ENCODE measurements at regions not wholly inside any gene's neighbourhood (a gene's known extent, or its start where the extent isn't known, plus 50 kb on each side); places are given as distances from the start of the nearest gene placed in this dataset.

DNA sequence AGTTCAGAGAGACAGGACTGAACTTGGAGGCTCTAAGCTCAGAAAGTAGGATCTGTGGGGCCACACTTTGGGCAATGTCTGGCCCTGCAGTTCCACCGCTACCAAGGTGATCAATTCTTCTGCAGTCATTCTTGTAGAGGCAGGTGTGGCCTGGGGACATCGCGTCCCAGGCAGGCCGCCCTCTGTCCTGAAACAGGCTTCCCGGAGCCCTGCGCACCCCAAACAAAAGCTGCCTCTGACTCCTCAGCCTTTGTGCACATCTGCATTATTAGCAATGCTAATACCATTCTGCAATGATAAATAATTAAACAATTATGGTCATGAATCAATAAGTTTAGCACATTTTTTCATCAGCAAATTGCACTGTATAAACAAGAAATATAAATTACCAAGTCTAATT, 160.2 kb downstream of the URI1 start:
- H3K27ac ChIP-seq (ENCODE audit: extremely low read depth, low read depth, low read length), result no peak overlapping the region
- no peak overlapping the region for H3K4me3 ChIP-seq (ENCODE audit: low read depth, low read length)
- H3K4me1 ChIP-seq (ENCODE audit: control insufficient read depth, insufficient read depth, low read length), result no peaks in the 10 kb centered on the region
- H3K9me3 ChIP-seq (ENCODE audit: control insufficient read depth, insufficient read depth, low read depth, low read length), result no peaks in the 10 kb centered on the region
- no peaks in the 10 kb centered on the region for H3K36me3 ChIP-seq (ENCODE audit: control insufficient read depth in 2 of 2, insufficient read depth in 1 of 2, low read length in 2 of 2)
- ChIA-PET CTCF (interaction anchor here (0.7 to 1.6 kb wide), 4 partner anchors 17 to 355 kb away, joined by 3 to 6 read pairs (median 3); no protein-coding TSS in a partner anchor), POLR2A (interaction anchor here (0.5 kb wide), 1 partner anchor 206 kb away, joined by 3 read pairs; no protein-coding TSS in a partner anchor)
- TF ChIP-seq, protein P1, sequence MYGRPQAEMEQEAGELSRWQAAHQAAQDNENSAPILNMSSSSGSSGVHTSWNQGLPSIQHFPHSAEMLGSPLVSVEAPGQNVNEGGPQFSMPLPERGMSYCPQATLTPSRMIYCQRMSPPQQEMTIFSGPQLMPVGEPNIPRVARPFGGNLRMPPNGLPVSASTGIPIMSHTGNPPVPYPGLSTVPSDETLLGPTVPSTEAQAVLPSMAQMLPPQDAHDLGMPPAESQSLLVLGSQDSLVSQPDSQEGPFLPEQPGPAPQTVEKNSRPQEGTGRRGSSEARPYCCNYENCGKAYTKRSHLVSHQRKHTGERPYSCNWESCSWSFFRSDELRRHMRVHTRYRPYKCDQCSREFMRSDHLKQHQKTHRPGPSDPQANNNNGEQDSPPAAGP (tag by site-specific recombination; IDR thresholded peaks at IDR 0.05), result no peak
- TF ChIP-seq ZNF585B (tag by site-specific recombination; IDR thresholded peaks at IDR 0.05) (no peak), ZNF211 (tag by site-specific recombination; IDR thresholded peaks at IDR 0.05; ENCODE audit: low read depth) (no peak), ZNF121 (tag by site-specific recombination; IDR thresholded peaks at IDR 0.05) (no peak), OSR2 (tag by site-specific recombination; IDR thresholded peaks at IDR 0.05) (no peak), ZNF404 (tag by site-specific recombination; IDR thresholded peaks at IDR 0.05) (no peak), ZNF24 (tag by site-specific recombination; IDR thresholded peaks at IDR 0.05) (no peak), REPIN1 (tag by site-specific recombination; IDR thresholded peaks at IDR 0.05; ENCODE audit: low read depth) (no peak), ZNF501 (tag by site-specific recombination; IDR thresholded peaks at IDR 0.05) (no peak)
- TF ChIP-seq, protein P2, sequence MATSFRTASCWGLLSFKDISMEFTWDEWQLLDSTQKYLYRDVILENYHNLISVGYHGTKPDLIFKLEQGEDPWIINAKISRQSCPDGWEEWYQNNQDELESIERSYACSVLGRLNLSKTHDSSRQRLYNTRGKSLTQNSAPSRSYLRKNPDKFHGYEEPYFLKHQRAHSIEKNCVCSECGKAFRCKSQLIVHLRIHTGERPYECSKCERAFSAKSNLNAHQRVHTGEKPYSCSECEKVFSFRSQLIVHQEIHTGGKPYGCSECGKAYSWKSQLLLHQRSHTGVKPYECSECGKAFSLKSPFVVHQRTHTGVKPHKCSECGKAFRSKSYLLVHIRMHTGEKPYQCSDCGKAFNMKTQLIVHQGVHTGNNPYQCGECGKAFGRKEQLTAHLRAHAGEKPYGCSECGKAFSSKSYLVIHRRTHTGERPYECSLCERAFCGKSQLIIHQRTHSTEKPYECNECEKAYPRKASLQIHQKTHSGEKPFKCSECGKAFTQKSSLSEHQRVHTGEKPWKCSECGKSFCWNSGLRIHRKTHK (tag by site-specific recombination; IDR thresholded peaks at IDR 0.05), result no peak

DNA sequence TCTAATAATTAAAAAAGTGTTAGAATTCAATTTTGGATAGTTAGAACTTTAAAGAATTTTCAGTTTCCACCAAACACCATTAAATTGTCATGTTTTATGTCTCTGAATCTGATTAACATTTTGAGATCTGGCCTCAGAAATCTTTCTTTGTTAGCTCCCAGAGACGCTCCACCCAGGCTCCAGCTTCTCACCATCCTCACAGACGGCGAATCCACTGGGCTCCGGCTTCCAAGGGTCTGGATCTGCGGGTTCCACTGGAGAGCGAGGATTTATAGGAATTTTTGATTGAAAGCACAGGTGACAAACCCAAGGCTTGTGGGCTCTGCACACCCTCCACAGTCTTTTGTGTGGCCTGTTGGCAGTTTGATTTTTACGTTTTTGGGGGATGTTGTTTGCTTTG, 160.6 kb downstream of the URI1 start:
- no peaks in the 10 kb centered on the region for H3K9me3 ChIP-seq (ENCODE audit: control insufficient read depth, insufficient read depth, low read depth, low read length)
- no peak overlapping the region for H3K4me3 ChIP-seq (ENCODE audit: low read depth, low read length)
- no peaks in the 10 kb centered on the region for H3K36me3 ChIP-seq (ENCODE audit: control insufficient read depth in 2 of 2, insufficient read depth in 1 of 2, low read length in 2 of 2)
- H3K27ac ChIP-seq (ENCODE audit: extremely low read depth, low read depth, low read length), result no peak overlapping the region
- ChIA-PET CTCF (interaction anchor here (0.7 to 1.6 kb wide), 4 partner anchors 17 to 355 kb away, joined by 3 to 6 read pairs (median 3); no protein-coding TSS in a partner anchor), POLR2A (no interaction called here)
- H3K4me1 ChIP-seq (ENCODE audit: control insufficient read depth, insufficient read depth, low read length), result no peaks in the 10 kb centered on the region
- no peak for TF ChIP-seq ZNF544 (tag by site-specific recombination; IDR thresholded peaks at IDR 0.05)
- no peak for TF ChIP-seq ZNF514 (tag by site-specific recombination; IDR thresholded peaks at IDR 0.05)
- no peak for TF ChIP-seq ZNF2 (tag by site-specific recombination; IDR thresholded peaks at IDR 0.05)
- TF ChIP-seq, protein P3, sequence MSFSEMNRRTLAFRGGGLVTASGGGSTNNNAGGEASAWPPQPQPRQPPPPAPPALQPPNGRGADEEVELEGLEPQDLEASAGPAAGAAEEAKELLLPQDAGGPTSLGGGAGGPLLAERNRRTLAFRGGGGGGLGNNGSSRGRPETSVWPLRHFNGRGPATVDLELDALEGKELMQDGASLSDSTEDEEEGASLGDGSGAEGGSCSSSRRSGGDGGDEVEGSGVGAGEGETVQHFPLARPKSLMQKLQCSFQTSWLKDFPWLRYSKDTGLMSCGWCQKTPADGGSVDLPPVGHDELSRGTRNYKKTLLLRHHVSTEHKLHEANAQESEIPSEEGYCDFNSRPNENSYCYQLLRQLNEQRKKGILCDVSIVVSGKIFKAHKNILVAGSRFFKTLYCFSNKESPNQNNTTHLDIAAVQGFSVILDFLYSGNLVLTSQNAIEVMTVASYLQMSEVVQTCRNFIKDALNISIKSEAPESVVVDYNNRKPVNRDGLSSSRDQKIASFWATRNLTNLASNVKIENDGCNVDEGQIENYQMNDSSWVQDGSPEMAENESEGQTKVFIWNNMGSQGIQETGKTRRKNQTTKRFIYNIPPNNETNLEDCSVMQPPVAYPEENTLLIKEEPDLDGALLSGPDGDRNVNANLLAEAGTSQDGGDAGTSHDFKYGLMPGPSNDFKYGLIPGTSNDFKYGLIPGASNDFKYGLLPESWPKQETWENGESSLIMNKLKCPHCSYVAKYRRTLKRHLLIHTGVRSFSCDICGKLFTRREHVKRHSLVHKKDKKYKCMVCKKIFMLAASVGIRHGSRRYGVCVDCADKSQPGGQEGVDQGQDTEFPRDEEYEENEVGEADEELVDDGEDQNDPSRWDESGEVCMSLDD (tag by site-specific recombination; IDR thresholded peaks at IDR 0.05), result no peak
- TF ChIP-seq, protein P4, sequence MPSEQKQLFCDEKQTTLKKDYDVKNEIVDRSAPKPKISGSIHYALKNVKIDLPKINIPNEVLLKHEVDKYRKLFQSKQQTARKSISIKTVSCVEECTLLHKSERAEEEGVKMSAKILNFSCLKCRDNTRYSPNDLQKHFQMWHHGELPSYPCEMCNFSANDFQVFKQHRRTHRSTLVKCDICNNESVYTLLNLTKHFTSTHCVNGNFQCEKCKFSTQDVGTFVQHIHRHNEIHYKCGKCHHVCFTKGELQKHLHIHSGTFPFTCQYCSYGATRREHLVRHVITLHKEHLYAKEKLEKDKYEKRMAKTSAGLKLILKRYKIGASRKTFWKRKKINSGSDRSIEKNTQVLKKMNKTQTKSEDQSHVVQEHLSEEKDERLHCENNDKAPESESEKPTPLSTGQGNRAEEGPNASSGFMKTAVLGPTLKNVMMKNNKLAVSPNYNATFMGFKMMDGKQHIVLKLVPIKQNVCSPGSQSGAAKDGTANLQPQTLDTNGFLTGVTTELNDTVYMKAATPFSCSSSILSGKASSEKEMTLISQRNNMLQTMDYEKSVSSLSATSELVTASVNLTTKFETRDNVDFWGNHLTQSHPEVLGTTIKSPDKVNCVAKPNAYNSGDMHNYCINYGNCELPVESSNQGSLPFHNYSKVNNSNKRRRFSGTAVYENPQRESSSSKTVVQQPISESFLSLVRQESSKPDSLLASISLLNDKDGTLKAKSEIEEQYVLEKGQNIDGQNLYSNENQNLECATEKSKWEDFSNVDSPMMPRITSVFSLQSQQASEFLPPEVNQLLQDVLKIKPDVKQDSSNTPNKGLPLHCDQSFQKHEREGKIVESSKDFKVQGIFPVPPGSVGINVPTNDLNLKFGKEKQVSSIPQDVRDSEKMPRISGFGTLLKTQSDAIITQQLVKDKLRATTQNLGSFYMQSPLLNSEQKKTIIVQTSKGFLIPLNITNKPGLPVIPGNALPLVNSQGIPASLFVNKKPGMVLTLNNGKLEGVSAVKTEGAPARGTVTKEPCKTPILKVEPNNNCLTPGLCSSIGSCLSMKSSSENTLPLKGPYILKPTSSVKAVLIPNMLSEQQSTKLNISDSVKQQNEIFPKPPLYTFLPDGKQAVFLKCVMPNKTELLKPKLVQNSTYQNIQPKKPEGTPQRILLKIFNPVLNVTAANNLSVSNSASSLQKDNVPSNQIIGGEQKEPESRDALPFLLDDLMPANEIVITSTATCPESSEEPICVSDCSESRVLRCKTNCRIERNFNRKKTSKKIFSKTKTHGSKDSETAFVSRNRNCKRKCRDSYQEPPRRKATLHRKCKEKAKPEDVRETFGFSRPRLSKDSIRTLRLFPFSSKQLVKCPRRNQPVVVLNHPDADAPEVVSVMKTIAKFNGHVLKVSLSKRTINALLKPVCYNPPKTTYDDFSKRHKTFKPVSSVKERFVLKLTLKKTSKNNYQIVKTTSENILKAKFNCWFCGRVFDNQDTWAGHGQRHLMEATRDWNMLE (tag by site-specific recombination; conservative IDR thresholded peaks at IDR 0.05; ENCODE audit: low read depth), result no peak
- TF ChIP-seq, protein P1 (tag by site-specific recombination; IDR thresholded peaks at IDR 0.05), result no peak
- TF ChIP-seq ZSCAN23 (tag by site-specific recombination; IDR thresholded peaks at IDR 0.05), result no peak
- TF ChIP-seq ZNF341 (tag by site-specific recombination; IDR thresholded peaks at IDR 0.05; ENCODE audit: low read depth), result no peak
- TF ChIP-seq, protein P5, sequence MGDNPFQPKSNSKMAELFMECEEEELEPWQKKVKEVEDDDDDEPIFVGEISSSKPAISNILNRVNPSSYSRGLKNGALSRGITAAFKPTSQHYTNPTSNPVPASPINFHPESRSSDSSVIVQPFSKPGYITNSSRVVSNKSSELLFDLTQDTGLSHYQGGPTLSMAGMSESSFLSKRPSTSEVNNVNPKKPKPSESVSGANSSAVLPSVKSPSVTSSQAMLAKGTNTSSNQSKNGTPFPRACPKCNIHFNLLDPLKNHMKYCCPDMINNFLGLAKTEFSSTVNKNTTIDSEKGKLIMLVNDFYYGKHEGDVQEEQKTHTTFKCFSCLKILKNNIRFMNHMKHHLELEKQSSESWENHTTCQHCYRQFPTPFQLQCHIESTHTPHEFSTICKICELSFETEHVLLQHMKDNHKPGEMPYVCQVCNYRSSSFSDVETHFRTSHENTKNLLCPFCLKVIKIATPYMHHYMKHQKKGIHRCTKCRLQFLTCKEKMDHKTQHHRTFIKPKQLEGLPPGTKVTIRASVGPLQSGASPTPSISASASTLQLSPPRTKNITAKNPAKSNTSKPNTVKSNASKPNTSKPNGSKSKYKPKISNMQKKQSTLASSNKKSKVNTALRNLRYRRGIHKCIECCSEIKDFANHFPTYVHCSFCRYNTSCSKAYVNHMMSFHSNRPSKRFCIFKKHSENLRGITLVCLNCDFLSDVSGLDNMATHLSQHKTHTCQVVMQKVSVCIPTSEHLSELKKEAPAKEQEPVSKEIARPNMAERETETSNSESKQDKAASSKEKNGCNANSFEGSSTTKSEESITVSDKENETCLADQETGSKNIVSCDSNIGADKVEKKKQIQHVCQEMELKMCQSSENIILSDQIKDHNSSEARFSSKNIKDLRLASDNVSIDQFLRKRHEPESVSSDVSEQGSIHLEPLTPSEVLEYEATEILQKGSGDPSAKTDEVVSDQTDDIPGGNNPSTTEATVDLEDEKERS (tag by site-specific recombination; IDR thresholded peaks at IDR 0.05), result no peak
- no peak for TF ChIP-seq KLF7 (tag by site-specific recombination; IDR thresholded peaks at IDR 0.05; ENCODE audit: borderline replicate concordance)
- TF ChIP-seq ZBTB17 (tag by site-specific recombination; IDR thresholded peaks at IDR 0.05), result no peak
